SH-SY5Y (cell line): ENCODE measurements at regions not wholly inside any gene's neighbourhood (a gene's known extent, or its start where the extent isn't known, plus 50 kb on each side); places are given as distances from the start of the nearest gene placed in this dataset.

Experiments
- GATA2 ChIP-seq: IDR thresholded peaks from 2 replicates; pipeline ENCODE4 v1.6.1; 2011; ENCODE audit warnings: mild to moderate bottlenecking, low read depth, low read length
- GATA3 ChIP-seq: IDR thresholded peaks from 2 replicates; pipeline ENCODE4 v1.6.1; 2011; ENCODE audit warnings: low read depth, mild to moderate bottlenecking, low read length, moderate library complexity

- TF ChIP-seq GATA3 (no peak), GATA2 (no peak)
Observed at GRCh38 chr2:45145073-45145899, 136.0 kb upstream of the SIX2 start.
